GM12892 (cell line): ENCODE measurements at regions not wholly inside any gene's neighbourhood (a gene's known extent, or its start where the extent isn't known, plus 50 kb on each side); places are given as distances from the start of the nearest gene placed in this dataset.

Source experiments
- POLR2A ChIP-seq: IDR thresholded peaks from 2 replicates; pipeline ENCODE4 v1.6.1; 2011; ENCODE audit warnings: low read depth, low read length, control low read depth
- POLR2AphosphoS5 ChIP-seq: IDR thresholded peaks from 2 replicates; pipeline ENCODE4 v1.6.1; 2011; ENCODE audit warnings: low read depth, low read length, control low read depth
- TAF1 ChIP-seq: IDR thresholded peaks from 2 replicates; pipeline ENCODE4 v1.6.1; 2011; ENCODE audit warnings: low read depth, mild to moderate bottlenecking, control low read depth, low read length, borderline replicate concordance

DNA sequence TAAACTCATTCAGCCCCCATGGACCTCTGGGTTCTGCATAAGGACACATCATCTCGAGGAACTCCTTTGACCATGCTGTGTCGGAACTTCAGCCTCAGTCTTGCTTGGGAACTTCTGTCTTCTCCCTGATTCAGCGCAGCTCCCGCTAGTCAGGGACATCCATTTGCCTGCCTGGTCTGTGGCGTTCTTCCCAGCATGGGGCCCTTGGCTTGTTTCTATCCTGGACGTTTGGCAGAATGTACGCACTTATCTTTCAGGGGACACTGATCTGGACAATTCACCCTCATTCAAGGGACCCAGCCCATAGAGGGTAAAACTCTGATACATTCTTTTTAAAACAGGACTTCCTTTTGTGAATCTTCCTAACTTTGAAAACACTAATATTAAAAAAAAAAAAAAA lies 75.8 kb upstream of the WIPF1 start:
- TF ChIP-seq POLR2AphosphoS5 (no peak), POLR2A (no peak), TAF1 (no peak)
